ENCODE measurements at regions not wholly inside any gene's neighbourhood (a gene's known extent, or its start where the extent isn't known, plus 50 kb on each side); places are given as distances from the start of the nearest gene placed in this dataset.

DNA sequence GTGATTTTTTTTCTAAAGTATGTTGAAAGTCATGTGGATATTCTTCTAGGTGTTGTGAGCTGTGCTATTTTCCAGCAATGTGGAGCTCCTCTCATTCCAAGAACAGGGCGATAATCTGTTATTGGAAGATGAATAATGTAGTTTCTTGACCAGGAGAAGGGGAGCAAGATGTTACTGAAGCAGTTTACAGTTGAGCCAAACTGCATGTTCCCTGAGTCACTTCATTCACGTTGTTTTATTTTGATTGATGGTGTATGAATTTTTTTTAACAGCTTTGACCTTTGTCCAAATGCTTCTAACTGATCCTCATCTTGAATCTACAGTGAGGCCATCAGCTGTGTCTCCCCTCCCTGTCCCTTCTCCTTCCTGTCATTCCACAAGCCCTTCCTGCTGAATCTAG, 277.1 kb upstream of the KLF6 start:
- Histone ChIP-seq H3K4me1 (peaks cover 20% of the 10 kb centered on the region), H3K27ac (replicated peaks) (peak overlapping the region; percentile 52), H3K36me3 (no peaks in the 10 kb centered on the region), H3K4me3 (no peak overlapping the region), H3K27me3 (ENCODE audit: low read depth) (no peaks in the 10 kb centered on the region), H3K9me3 (replicated peaks) (no peaks in the 10 kb centered on the region)
- intact Hi-C loops (cut with micrococcal nuclease) = no loop called here
- no peak for TF ChIP-seq CTCF (IDR thresholded peaks at IDR 0.05; ENCODE audit: borderline replicate concordance)
- DNase-seq = no peak

DNA sequence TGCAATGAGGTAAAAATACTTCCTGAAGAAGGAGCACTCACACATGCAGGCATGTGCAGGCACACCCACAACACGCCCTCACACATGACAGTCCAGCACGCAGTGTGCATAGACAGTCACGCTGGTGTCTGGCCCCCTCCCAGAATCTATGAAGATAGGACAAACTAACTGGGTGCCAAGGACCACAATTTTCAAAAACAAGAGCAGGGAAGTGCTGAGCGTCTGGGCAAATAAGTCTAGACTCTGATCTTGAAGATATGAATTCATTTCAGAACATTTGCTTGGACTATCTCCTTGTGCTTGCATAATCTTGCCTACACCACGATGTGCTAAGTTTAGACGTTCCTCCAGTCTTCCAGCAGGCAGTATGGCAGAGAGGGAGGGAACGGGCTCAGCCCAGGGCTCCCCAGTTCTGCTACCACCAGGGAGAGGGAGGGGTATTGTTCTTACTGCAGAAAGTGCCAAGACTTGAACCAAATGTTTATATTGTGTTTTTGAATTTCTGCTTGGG, 276.5 kb upstream of the KLF6 start:
- intact Hi-C loops (cut with micrococcal nuclease) = no loop called here
- Histone ChIP-seq H3K4me1 (peaks cover 16% of the 10 kb centered on the region), H3K27me3 (ENCODE audit: low read depth) (no peaks in the 10 kb centered on the region), H3K9me3 (replicated peaks) (no peaks in the 10 kb centered on the region), H3K4me3 (no peak overlapping the region), H3K27ac (replicated peaks) (peak overlapping the region; percentile 52), H3K36me3 (no peaks in the 10 kb centered on the region)
- no peak for TF ChIP-seq CTCF (IDR thresholded peaks at IDR 0.05; ENCODE audit: borderline replicate concordance)
- peak; percentile 58 for DNase-seq

GRCh38 chr10:4059471-4060138, 274.6 kb upstream of the KLF6 start:
- intact Hi-C loops (cut with micrococcal nuclease) = no loop called here
- H3K27me3 ChIP-seq (ENCODE audit: low read depth) = no peaks in the 10 kb centered on the region
- H3K4me3 ChIP-seq = no peak overlapping the region
- H3K36me3 ChIP-seq = no peaks in the 10 kb centered on the region
- no peaks in the 10 kb centered on the region for H3K9me3 ChIP-seq (replicated peaks)
- DNase-seq = no peak
- no peak for TF ChIP-seq CTCF (IDR thresholded peaks at IDR 0.05; ENCODE audit: borderline replicate concordance)
- peaks cover 16% of the 10 kb centered on the region for H3K4me1 ChIP-seq
- H3K27ac ChIP-seq (replicated peaks) = no peak overlapping the region

- DNase-seq = no peak
- no peak overlapping the region for H3K27ac ChIP-seq (replicated peaks)
- no peaks in the 10 kb centered on the region for H3K36me3 ChIP-seq
- intact Hi-C loops (cut with micrococcal nuclease) = no loop called here
- TF ChIP-seq CTCF (IDR thresholded peaks at IDR 0.05; ENCODE audit: borderline replicate concordance) = no peak
- H3K27me3 ChIP-seq (ENCODE audit: low read depth) = no peaks in the 10 kb centered on the region
- H3K9me3 ChIP-seq (replicated peaks) = no peaks in the 10 kb centered on the region
- peaks cover 16% of the 10 kb centered on the region for H3K4me1 ChIP-seq
- H3K4me3 ChIP-seq = no peak overlapping the region
Observed at GRCh38 chr10:4058514-4059029, 273.6 kb upstream of the KLF6 start.

DNA sequence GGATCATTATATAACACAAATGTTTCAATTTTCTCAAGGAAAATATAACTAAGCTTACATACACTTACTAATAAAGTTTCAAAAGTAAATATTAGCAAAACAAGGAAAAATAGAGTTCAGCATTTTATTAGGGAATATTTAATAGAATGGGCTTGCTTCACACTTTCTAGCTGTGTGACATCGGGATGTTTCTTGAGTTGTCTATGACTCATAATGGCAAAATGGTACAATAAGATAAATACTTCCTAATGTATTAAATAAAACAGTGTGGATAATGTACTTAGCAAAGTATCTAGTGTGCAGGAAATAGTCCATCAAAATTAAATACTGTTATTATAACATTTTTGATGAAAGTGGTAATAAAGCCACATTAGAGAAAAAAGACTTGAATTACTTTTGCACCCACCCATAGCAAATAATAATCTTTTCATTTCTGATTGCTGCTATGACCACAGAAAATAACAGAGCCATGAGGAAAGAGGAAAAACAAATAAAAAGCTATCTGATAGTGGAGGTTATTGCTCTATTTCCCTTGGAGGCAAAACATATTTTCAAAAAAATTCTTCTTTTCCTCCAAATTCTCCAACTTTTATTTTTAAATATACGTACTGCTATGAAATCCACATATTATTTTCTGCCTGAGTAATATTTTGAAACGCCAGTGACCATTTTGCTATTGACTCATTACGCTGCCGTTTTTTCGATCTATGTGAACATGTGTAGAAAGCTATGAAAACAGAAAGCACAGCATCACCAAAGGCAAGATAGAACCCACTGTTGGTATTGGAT, 272.9 kb upstream of the KLF6 start:
- peaks cover 16% of the 10 kb centered on the region for H3K4me1 ChIP-seq
- H3K9me3 ChIP-seq (replicated peaks) = no peaks in the 10 kb centered on the region
- TF ChIP-seq CTCF (IDR thresholded peaks at IDR 0.05; ENCODE audit: borderline replicate concordance) = no peak
- intact Hi-C loops (cut with micrococcal nuclease) = no loop called here
- H3K27ac ChIP-seq (replicated peaks) = no peak overlapping the region
- no peaks in the 10 kb centered on the region for H3K36me3 ChIP-seq
- H3K27me3 ChIP-seq (ENCODE audit: low read depth) = no peaks in the 10 kb centered on the region
- DNase-seq = no peak
- H3K4me3 ChIP-seq = no peak overlapping the region

All from left ventricle myocardium inferior (tissue), 1 donor.